ENCODE measurements at regions not wholly inside any gene's neighbourhood (a gene's known extent, or its start where the extent isn't known, plus 50 kb on each side); places are given as distances from the start of the nearest gene placed in this dataset.

DNA sequence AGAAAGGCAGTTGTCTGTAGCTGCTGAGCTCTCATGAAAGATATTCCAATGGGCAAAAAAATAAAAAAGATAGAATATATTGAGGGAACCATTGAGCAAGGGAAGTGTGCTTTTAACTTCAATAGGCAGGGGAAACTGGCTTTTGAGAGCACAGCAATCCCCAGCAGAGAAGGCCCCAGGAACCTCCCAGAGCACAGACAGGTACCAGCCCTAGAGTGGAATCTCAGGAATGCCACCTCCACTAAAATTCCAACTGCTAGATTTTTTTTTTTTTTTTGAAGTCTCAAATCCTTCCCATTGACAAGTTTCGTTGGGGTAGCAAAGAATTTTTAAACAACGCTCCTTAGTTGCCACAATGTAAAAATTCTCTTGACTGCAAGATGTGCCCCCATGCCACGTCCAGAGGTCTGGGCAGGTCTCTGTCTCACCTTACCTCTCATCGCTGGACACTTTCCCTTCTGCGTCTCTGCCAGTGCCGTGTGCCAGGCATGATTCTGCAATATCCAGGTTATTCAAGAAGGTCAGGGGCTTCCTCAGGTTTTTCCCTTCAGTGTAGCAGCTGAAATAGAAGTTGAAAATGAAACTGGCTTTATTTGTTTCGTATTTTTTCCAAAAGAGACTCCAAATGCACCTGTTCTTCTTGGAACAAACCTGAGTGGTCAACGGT is 64.2 kb upstream of the IRX1 start:
- no peaks in the 10 kb centered on the region for H3K4me1 ChIP-seq (ENCODE audit: control insufficient read depth, extremely low read depth, insufficient read depth, low read length)
- no peak overlapping the region for H3K9ac ChIP-seq (ENCODE audit: insufficient read depth, low read length)
- H3K4me3 ChIP-seq (replicated peaks in 1 of 4; ENCODE audit: control extremely low read depth in 1 of 4, insufficient read depth in 1 of 4, low read depth in 3 of 4, low read length in 4 of 4): no peak overlapping the region
- H2AFZ ChIP-seq (ENCODE audit: low read length): no peak overlapping the region
- H4K20me1 ChIP-seq (ENCODE audit: control insufficient read depth, extremely low read depth, insufficient read depth, low read length): no peaks in the 10 kb centered on the region
- no peaks in the 10 kb centered on the region for H3K36me3 ChIP-seq (ENCODE audit: control insufficient read depth, insufficient read depth, low read length)
- no peaks in the 10 kb centered on the region for H3K79me2 ChIP-seq (ENCODE audit: control insufficient read depth, insufficient read depth, low read length)
- H3K27ac ChIP-seq (ENCODE audit: insufficient read depth, low read length): no peak overlapping the region
- no peaks in the 10 kb centered on the region for H3K27me3 ChIP-seq (ENCODE audit: control insufficient read depth, insufficient read depth, low read length)
- no peak overlapping the region for H3K4me2 ChIP-seq (ENCODE audit: extremely low read depth, insufficient read depth, low read length)
- DNase-seq (ENCODE audit: low read depth in 2 of 2): no peak
- no peaks in the 10 kb centered on the region for H3K9me3 ChIP-seq (ENCODE audit: control insufficient read depth, insufficient read depth, low read depth, low read length)
- TF ChIP-seq EZH2 (IDR thresholded peaks at IDR 0.05; ENCODE audit: low read length, missing control alignments): no peak
- TF ChIP-seq, protein P1, sequence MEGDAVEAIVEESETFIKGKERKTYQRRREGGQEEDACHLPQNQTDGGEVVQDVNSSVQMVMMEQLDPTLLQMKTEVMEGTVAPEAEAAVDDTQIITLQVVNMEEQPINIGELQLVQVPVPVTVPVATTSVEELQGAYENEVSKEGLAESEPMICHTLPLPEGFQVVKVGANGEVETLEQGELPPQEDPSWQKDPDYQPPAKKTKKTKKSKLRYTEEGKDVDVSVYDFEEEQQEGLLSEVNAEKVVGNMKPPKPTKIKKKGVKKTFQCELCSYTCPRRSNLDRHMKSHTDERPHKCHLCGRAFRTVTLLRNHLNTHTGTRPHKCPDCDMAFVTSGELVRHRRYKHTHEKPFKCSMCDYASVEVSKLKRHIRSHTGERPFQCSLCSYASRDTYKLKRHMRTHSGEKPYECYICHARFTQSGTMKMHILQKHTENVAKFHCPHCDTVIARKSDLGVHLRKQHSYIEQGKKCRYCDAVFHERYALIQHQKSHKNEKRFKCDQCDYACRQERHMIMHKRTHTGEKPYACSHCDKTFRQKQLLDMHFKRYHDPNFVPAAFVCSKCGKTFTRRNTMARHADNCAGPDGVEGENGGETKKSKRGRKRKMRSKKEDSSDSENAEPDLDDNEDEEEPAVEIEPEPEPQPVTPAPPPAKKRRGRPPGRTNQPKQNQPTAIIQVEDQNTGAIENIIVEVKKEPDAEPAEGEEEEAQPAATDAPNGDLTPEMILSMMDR (conservative IDR thresholded peaks at IDR 0.05 in 1 of 2, IDR thresholded peaks at IDR 0.05 in 1 of 2; ENCODE audit: low read depth in 1 of 2, low read length in 2 of 2): no peak

DNA sequence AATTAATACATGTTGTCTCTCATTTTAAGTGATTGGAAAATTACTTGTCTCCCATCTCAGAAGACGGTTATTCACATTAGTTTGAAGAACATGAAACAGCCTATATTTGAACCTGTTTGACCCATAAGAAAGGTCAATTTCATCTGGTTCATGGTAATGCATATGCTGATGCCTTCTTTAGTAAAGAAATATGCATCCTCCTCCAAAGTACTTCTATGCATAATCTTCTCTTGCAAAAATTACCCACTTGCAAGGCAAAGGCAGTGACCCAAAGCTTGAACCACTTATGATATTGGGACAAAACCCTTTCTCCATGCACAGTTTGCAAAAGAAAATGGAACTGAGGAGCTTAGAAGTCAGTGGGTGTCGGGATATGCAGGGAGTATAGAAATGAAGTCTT is 65.4 kb upstream of the IRX1 start:
- H3K4me2 ChIP-seq (ENCODE audit: extremely low read depth, insufficient read depth, low read length): no peak overlapping the region
- no peaks in the 10 kb centered on the region for H3K9me3 ChIP-seq (ENCODE audit: control insufficient read depth, insufficient read depth, low read depth, low read length)
- TF ChIP-seq EZH2 (IDR thresholded peaks at IDR 0.05; ENCODE audit: low read length, missing control alignments): no peak
- TF ChIP-seq, protein P1 (conservative IDR thresholded peaks at IDR 0.05 in 1 of 2, IDR thresholded peaks at IDR 0.05 in 1 of 2; ENCODE audit: low read depth in 1 of 2, low read length in 2 of 2): no peak

GRCh38 chr5:3526551-3527185 is 69.0 kb upstream of the IRX1 start:
- Histone ChIP-seq H3K36me3 (ENCODE audit: control insufficient read depth, insufficient read depth, low read length) (no peaks in the 10 kb centered on the region), H3K27me3 (ENCODE audit: control insufficient read depth, insufficient read depth, low read length) (no peaks in the 10 kb centered on the region), H3K27ac (ENCODE audit: insufficient read depth, low read length) (no peak overlapping the region), H3K79me2 (ENCODE audit: control insufficient read depth, insufficient read depth, low read length) (no peaks in the 10 kb centered on the region), H3K4me2 (ENCODE audit: extremely low read depth, insufficient read depth, low read length) (no peak overlapping the region), H4K20me1 (ENCODE audit: control insufficient read depth, extremely low read depth, insufficient read depth, low read length) (no peaks in the 10 kb centered on the region), H2AFZ (ENCODE audit: low read length) (no peak overlapping the region), H3K4me3 (replicated peaks in 1 of 4; ENCODE audit: control extremely low read depth in 1 of 4, insufficient read depth in 1 of 4, low read depth in 3 of 4, low read length in 4 of 4) (no peak overlapping the region), H3K4me1 (ENCODE audit: control insufficient read depth, extremely low read depth, insufficient read depth, low read length) (no peaks in the 10 kb centered on the region), H3K9me3 (ENCODE audit: control insufficient read depth, insufficient read depth, low read depth, low read length) (no peaks in the 10 kb centered on the region), H3K9ac (ENCODE audit: insufficient read depth, low read length) (no peak overlapping the region)
- no peak for DNase-seq (ENCODE audit: low read depth in 2 of 2)
- TF ChIP-seq EZH2 (IDR thresholded peaks at IDR 0.05; ENCODE audit: low read length, missing control alignments): no peak
- TF ChIP-seq, protein P1 (conservative IDR thresholded peaks at IDR 0.05 in 1 of 2, IDR thresholded peaks at IDR 0.05 in 1 of 2; ENCODE audit: low read depth in 1 of 2, low read length in 2 of 2): no peak

More for the DNA sequence above, 65.4 kb upstream of the IRX1 start:
- H3K9ac ChIP-seq (ENCODE audit: insufficient read depth, low read length): no peak overlapping the region
- no peak for DNase-seq (ENCODE audit: low read depth in 2 of 2)
- no peak overlapping the region for H2AFZ ChIP-seq (ENCODE audit: low read length)
- no peaks in the 10 kb centered on the region for H4K20me1 ChIP-seq (ENCODE audit: control insufficient read depth, extremely low read depth, insufficient read depth, low read length)
- H3K27ac ChIP-seq (ENCODE audit: insufficient read depth, low read length): no peak overlapping the region
- H3K36me3 ChIP-seq (ENCODE audit: control insufficient read depth, insufficient read depth, low read length): no peaks in the 10 kb centered on the region
- H3K27me3 ChIP-seq (ENCODE audit: control insufficient read depth, insufficient read depth, low read length): no peaks in the 10 kb centered on the region
- H3K4me1 ChIP-seq (ENCODE audit: control insufficient read depth, extremely low read depth, insufficient read depth, low read length): no peaks in the 10 kb centered on the region
- H3K4me3 ChIP-seq (replicated peaks in 1 of 4; ENCODE audit: control extremely low read depth in 1 of 4, insufficient read depth in 1 of 4, low read depth in 3 of 4, low read length in 4 of 4): no peak overlapping the region
- no peaks in the 10 kb centered on the region for H3K79me2 ChIP-seq (ENCODE audit: control insufficient read depth, insufficient read depth, low read length)
